GM23338 (cell line): ENCODE measurements at regions not wholly inside any gene's neighbourhood (a gene's known extent, or its start where the extent isn't known, plus 50 kb on each side); places are given as distances from the start of the nearest gene placed in this dataset.
"Not testable (repeated sequence)": the region's sequence is repeated elsewhere in the genome, so short reads cannot be mapped to it uniquely, and the experiment has no call there.

Experiments
- ATAC-seq: fragments of 200-7000 bp; cut with Tn5 transposase; 3 replicates; pipeline ENCODE4 v1.9.1; 2020
- DNase-seq: peaks from one replicate; pipeline ENCODE4 v3.0.0-alpha.2; 2015; ENCODE audit warnings: low spot score
- H2AFZ ChIP-seq: fragments of 200-600 bp; sonication (generic); 2 replicates; pipeline ENCODE4 v1.8.0; 2016; ENCODE audit warnings: antibody characterized with exemption, mild to moderate bottlenecking, moderate library complexity
- H3F3A ChIP-seq: fragments of 200-600 bp; sonication (generic); replicated peaks from 2 replicates; pipeline ENCODE4 v1.8.0; 2017; ENCODE audit warnings: antibody characterized with exemption, mixed run types, low read depth
- H3K27ac ChIP-seq: fragments of 200-600 bp; sonication (generic); 2 replicates; pipeline ENCODE4 v1.6.1; 2016; ENCODE audit warnings: low read depth
- H3K27me3 ChIP-seq: fragments of 200-600 bp; sonication (generic); 2 replicates; pipeline ENCODE4 v1.8.0; 2016; ENCODE audit warnings: mild to moderate bottlenecking, mixed run types, moderate library complexity; ENCODE audit not compliant: insufficient read depth
- H3K36me3 ChIP-seq: fragments of 200-600 bp; sonication (generic); 2 replicates; pipeline ENCODE4 v1.8.0; 2016; ENCODE audit warnings: mild to moderate bottlenecking; ENCODE audit not compliant: insufficient read depth
- H3K4me1 ChIP-seq: fragments of 200-600 bp; sonication (generic); 2 replicates; pipeline ENCODE4 v1.8.0; 2016; ENCODE audit warnings: mild to moderate bottlenecking, moderate library complexity; ENCODE audit not compliant: insufficient read depth
- H3K4me2 ChIP-seq: fragments of 200-600 bp; sonication (generic); 2 replicates; pipeline ENCODE4 v1.7.1; 2017; ENCODE audit warnings: mixed run types
- H3K4me3 ChIP-seq: fragments of 200-600 bp; sonication (generic); 2 replicates; pipeline ENCODE4 v1.6.1; 2016; ENCODE audit warnings: mixed run types
- H3K79me2 ChIP-seq: fragments of 200-600 bp; sonication (generic); replicated peaks from 2 replicates; pipeline ENCODE4 v1.8.0; 2017; ENCODE audit warnings: mild to moderate bottlenecking; ENCODE audit not compliant: insufficient read depth
- H3K9me2 ChIP-seq: fragments of 200-600 bp; sonication (generic); 2 replicates; pipeline ENCODE4 v1.8.0; 2017; ENCODE audit not compliant: insufficient read depth
- H4K20me1 ChIP-seq: fragments of 200-600 bp; sonication (generic); replicated peaks from 2 replicates; pipeline ENCODE4 v1.8.0; 2017; ENCODE audit warnings: mild to moderate bottlenecking; ENCODE audit not compliant: insufficient read depth
- H3K27ac Mint-ChIP-seq: 2 replicates; pipeline ENCODE4 v1.8.0; 2020; ENCODE audit warnings: inconsistent platforms, mild to moderate bottlenecking, moderate library complexity, mixed read lengths
- H3K27me3 Mint-ChIP-seq: 3 replicates; pipeline ENCODE4 v1.8.0; 2022; ENCODE audit warnings: low read depth, mild to moderate bottlenecking, moderate library complexity, mixed read lengths, inconsistent platforms; ENCODE audit not compliant: insufficient read depth, poor library complexity
- H3K36me3 Mint-ChIP-seq: 3 replicates; pipeline ENCODE4 v1.8.0; 2021; ENCODE audit warnings: low read depth, mild to moderate bottlenecking, inconsistent platforms, moderate library complexity, mixed read lengths
- H3K4me1 Mint-ChIP-seq: 3 replicates; pipeline ENCODE4 v1.8.0; 2020; ENCODE audit warnings: mild to moderate bottlenecking, inconsistent platforms, mixed read lengths
- H3K4me3 Mint-ChIP-seq: 3 replicates; pipeline ENCODE4 v1.8.0; 2021; ENCODE audit warnings: moderate library complexity, mild to moderate bottlenecking, inconsistent platforms, mixed read lengths
- H3K9me3 Mint-ChIP-seq: 3 replicates; pipeline ENCODE4 v1.8.0; 2020; ENCODE audit warnings: moderate library complexity, mild to moderate bottlenecking, inconsistent platforms, mixed read lengths

DNA sequence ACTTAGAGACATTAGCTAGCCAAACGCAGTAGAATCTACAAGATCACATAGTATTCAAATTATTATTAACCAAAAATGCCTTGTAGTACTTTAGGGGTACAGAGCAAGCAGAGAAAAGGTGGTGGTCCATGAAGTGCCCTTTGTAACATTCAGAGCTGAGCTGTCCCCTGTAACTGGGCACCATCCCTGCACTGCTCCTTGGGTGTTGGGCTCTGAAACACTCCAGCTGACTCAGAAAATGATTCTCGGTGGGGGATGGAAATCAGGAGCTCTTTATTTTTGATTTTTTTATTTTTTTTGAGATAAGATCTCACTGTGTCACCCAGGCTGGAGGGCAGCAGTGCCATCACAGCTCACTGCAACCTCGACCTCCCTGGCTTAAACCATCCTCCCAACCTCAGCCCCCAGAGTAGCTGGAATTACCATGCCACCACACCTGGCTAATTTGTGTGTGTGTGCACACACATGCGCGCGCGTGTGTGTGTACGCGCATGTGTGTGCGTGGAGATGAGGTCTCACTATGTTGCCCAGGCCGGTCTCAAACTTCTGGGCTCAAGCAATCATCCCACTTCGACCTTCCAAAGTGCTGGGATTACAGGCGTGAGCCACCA is 342.6 kb downstream of the BCL2L11 start:
- H3K36me3 Mint-ChIP-seq, H3K9me2 ChIP-seq, H3K4me3 ChIP-seq, H3K4me1 Mint-ChIP-seq, H3K4me1 ChIP-seq, H2AFZ ChIP-seq, H3K27me3 Mint-ChIP-seq, H3K4me2 ChIP-seq, DNase-seq, H3K9me3 Mint-ChIP-seq, H3F3A ChIP-seq, H3K27me3 ChIP-seq, H3K79me2 ChIP-seq, H3K4me3 Mint-ChIP-seq, ATAC-seq, H4K20me1 ChIP-seq, H3K36me3 ChIP-seq, H3K27ac ChIP-seq, H3K27ac Mint-ChIP-seq: not testable (repeated sequence)

DNA sequence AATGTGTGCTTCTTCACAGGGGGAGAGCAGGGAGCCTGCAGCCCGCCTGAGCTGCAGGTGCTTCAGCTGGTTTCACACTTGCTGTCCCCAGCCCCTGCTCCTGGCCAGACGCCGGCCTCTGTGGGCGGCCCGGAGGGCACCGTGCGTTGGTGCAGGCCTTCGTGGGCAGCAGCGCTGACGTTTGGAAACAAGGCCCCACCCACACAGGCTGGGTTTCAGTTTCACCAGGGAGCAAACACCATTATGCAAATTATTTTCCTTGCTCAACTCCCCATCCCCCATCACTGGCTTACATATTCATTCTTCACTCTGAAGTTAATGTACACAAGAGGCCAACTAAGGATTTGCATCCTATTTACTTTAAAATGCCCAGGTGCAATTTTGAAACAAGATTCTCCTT is 343.2 kb downstream of the BCL2L11 start:
- DNase-seq, H4K20me1 ChIP-seq, H3K4me1 ChIP-seq, H3K27me3 Mint-ChIP-seq, H3K36me3 Mint-ChIP-seq, H3K27ac Mint-ChIP-seq, H2AFZ ChIP-seq, H3K9me2 ChIP-seq, H3K9me3 Mint-ChIP-seq, H3K4me1 Mint-ChIP-seq, H3K27me3 ChIP-seq, H3F3A ChIP-seq, H3K4me3 ChIP-seq, H3K27ac ChIP-seq, H3K36me3 ChIP-seq, H3K4me3 Mint-ChIP-seq, H3K79me2 ChIP-seq: not testable (repeated sequence)
- peak overlapping the region; percentile 62; the same call in 1 of the 2 replicates for H3K4me2 ChIP-seq
- peak; percentile 89 for ATAC-seq

DNA sequence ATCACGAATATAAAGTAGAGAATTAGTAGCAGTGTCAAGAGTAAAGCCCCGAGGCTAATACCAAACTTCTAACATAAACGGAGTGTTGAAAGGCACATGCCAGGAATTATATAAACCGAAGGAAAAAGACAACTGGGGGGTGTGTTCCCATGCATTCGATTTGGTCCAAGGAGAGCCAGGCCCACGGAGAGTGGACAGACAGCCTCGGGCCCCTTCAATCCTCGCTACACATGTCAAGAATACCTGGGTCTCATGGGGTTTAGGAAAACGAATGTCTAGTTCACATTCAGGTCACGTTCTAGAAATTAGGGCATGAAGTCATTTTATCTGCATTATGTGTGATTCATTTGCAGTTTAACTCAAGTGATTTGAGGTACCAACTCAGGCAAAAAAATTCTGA is 343.7 kb downstream of the BCL2L11 start:
- not testable (repeated sequence) for H3K9me2 ChIP-seq, H3K27me3 Mint-ChIP-seq, H3K36me3 ChIP-seq, H3K4me1 ChIP-seq, H3F3A ChIP-seq, H2AFZ ChIP-seq, H3K27ac Mint-ChIP-seq, H3K9me3 Mint-ChIP-seq, ATAC-seq, H3K4me3 Mint-ChIP-seq, H4K20me1 ChIP-seq, H3K27me3 ChIP-seq, H3K79me2 ChIP-seq, H3K4me1 Mint-ChIP-seq, H3K36me3 Mint-ChIP-seq, H3K4me3 ChIP-seq, H3K27ac ChIP-seq, DNase-seq
- H3K4me2 ChIP-seq, result peak overlapping the region; percentile 62; the same call in 1 of the 2 replicates

DNA sequence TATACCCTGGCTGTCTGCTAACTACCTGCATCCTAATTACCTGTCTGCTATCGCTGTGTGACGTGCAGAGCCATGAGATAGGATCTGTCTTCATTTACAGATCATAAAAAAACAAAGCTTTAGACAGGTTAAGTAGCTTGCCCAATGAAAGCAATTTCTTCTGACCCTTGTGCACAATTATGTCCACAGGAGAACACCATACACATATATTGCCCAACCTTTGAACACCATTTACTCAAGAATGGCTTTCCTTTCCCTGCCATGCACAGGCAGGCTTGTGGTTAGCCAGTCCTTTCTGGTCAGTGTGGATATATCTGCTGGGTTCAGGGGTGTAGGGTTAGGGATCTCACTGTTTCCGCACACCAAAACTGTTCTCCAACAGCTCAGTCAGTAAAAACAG is 344.8 kb downstream of the BCL2L11 start:
- not testable (repeated sequence) for H3K27ac ChIP-seq, H3F3A ChIP-seq, H3K4me1 Mint-ChIP-seq, H3K36me3 Mint-ChIP-seq, H3K9me2 ChIP-seq, H3K4me3 ChIP-seq, H3K4me2 ChIP-seq, ATAC-seq, H4K20me1 ChIP-seq, H3K27me3 ChIP-seq, H3K27me3 Mint-ChIP-seq, H3K9me3 Mint-ChIP-seq, H3K36me3 ChIP-seq, H2AFZ ChIP-seq, H3K4me1 ChIP-seq, H3K79me2 ChIP-seq, H3K4me3 Mint-ChIP-seq, H3K27ac Mint-ChIP-seq, DNase-seq

DNA sequence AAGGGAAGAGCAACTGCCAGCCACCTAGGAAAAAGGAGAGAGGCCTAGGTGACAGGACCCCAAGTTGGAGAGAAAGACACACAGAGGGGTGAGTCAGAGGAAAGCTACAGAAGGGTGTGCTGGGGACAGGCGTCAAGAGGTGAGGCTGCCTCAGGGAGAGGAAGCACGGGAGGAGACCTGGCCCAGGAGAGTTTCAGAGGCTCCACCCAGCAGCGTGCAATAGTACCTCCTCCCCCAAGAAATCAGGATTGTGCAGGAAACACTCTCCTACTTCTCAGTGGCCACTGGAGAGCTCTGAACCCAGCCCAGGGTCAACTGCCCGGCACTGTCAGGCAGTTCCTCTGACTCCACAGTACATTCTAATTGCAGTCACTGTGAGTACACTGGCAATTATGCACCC is 346.0 kb downstream of the BCL2L11 start:
- not testable (repeated sequence) for DNase-seq, H3K27ac Mint-ChIP-seq, H3K4me3 ChIP-seq, H3K9me2 ChIP-seq, H3K4me1 ChIP-seq, H4K20me1 ChIP-seq, H3K4me3 Mint-ChIP-seq, H3K4me2 ChIP-seq, H3K36me3 ChIP-seq, H2AFZ ChIP-seq, H3K27me3 Mint-ChIP-seq, H3F3A ChIP-seq, H3K27ac ChIP-seq, H3K79me2 ChIP-seq, H3K4me1 Mint-ChIP-seq, H3K36me3 Mint-ChIP-seq, H3K27me3 ChIP-seq, H3K9me3 Mint-ChIP-seq
- peak; percentile 40 for ATAC-seq

DNA sequence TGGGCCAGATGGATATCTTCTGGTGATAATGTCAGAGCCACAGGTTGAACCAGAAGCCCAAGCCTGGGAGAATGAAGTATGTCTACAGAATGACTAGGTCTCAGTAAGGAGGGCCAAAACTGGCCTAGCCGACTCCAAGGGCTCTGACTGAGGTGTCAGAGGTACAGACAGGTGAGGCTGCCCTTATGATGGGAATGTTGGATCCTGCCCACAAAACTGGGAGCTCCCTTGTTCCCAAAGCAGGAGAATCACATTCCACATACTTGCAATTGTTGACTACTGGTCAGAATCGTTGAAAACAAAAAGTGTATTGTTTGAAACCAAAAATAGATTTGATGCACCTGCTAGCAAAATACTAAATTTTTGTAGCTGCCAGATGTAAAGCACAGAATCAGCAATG is 350.2 kb downstream of the BCL2L11 start:
- not testable (repeated sequence) for H3K4me1 ChIP-seq, H3K27ac Mint-ChIP-seq, H2AFZ ChIP-seq, H3K36me3 ChIP-seq, H3K9me2 ChIP-seq, H3K4me3 Mint-ChIP-seq, H3K4me2 ChIP-seq, H3F3A ChIP-seq, DNase-seq, H3K36me3 Mint-ChIP-seq, H3K27ac ChIP-seq, H4K20me1 ChIP-seq, H3K4me3 ChIP-seq, H3K9me3 Mint-ChIP-seq, H3K27me3 Mint-ChIP-seq, H3K27me3 ChIP-seq, H3K79me2 ChIP-seq, ATAC-seq
- peaks cover 11% of the 10 kb centered on the region for H3K4me1 Mint-ChIP-seq
